ENCODE measurements at regions not wholly inside any gene's neighbourhood (a gene's known extent, or its start where the extent isn't known, plus 50 kb on each side); places are given as distances from the start of the nearest gene placed in this dataset.

DNA sequence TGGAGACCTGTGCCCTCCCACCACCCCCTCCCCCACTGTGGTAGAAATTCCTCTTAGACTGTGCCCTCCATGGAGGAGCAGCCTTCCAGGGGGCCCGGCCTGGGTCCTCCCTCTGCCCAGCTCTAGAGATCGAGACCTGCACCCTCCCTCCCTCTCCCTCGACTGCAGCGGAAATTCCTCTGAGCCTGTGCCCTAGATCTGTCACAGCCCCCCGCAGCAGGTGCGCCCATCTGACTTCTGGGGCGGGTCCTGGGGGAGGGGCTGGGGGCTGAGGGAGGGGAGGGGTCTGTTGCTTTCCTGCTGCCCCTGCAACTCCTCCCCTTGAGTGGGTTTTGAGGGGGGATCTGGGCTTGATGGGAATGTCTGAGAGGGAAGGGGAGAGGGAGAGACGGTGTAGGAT lies 177.8 kb upstream of the GSE1 start:
- H3K4me3 ChIP-seq (ENCODE audit: low read length) = no peak overlapping the region
- no peaks in the 10 kb centered on the region for H3K79me2 ChIP-seq (replicated peaks; ENCODE audit: insufficient read depth, low read length)
- H3K36me3 ChIP-seq (ENCODE audit: insufficient read depth, low read length) = no peaks in the 10 kb centered on the region
- no peaks in the 10 kb centered on the region for H3K9me3 ChIP-seq (ENCODE audit: low read length)
- no peak overlapping the region for H3K4me2 ChIP-seq (ENCODE audit: low read length)
- no peaks in the 10 kb centered on the region for H3K9me2 ChIP-seq (ENCODE audit: insufficient read depth, low read length)
- TF ChIP-seq MXI1 (conservative IDR thresholded peaks at IDR 0.05; ENCODE audit: poor library complexity, severe bottlenecking) (no peak), RAD21 (conservative IDR thresholded peaks at IDR 0.05) (no peak), TAF1 (IDR thresholded peaks at IDR 0.05; ENCODE audit: low read depth) (no peak), POLR2AphosphoS5 (IDR thresholded peaks at IDR 0.05) (no peak), EP300 (conservative IDR thresholded peaks at IDR 0.05; ENCODE audit: poor library complexity, severe bottlenecking) (no peak), SMC3 (conservative IDR thresholded peaks at IDR 0.05; ENCODE audit: poor library complexity) (no peak), EZH2 (IDR thresholded peaks at IDR 0.05; ENCODE audit: borderline replicate concordance, insufficient read depth, low read length, poor library complexity, severe bottlenecking) (no peak)
- TF ChIP-seq, protein P1, sequence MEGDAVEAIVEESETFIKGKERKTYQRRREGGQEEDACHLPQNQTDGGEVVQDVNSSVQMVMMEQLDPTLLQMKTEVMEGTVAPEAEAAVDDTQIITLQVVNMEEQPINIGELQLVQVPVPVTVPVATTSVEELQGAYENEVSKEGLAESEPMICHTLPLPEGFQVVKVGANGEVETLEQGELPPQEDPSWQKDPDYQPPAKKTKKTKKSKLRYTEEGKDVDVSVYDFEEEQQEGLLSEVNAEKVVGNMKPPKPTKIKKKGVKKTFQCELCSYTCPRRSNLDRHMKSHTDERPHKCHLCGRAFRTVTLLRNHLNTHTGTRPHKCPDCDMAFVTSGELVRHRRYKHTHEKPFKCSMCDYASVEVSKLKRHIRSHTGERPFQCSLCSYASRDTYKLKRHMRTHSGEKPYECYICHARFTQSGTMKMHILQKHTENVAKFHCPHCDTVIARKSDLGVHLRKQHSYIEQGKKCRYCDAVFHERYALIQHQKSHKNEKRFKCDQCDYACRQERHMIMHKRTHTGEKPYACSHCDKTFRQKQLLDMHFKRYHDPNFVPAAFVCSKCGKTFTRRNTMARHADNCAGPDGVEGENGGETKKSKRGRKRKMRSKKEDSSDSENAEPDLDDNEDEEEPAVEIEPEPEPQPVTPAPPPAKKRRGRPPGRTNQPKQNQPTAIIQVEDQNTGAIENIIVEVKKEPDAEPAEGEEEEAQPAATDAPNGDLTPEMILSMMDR (IDR thresholded peaks at IDR 0.05; ENCODE audit: poor library complexity, severe bottlenecking) = no peak
- TF ChIP-seq, protein P2, sequence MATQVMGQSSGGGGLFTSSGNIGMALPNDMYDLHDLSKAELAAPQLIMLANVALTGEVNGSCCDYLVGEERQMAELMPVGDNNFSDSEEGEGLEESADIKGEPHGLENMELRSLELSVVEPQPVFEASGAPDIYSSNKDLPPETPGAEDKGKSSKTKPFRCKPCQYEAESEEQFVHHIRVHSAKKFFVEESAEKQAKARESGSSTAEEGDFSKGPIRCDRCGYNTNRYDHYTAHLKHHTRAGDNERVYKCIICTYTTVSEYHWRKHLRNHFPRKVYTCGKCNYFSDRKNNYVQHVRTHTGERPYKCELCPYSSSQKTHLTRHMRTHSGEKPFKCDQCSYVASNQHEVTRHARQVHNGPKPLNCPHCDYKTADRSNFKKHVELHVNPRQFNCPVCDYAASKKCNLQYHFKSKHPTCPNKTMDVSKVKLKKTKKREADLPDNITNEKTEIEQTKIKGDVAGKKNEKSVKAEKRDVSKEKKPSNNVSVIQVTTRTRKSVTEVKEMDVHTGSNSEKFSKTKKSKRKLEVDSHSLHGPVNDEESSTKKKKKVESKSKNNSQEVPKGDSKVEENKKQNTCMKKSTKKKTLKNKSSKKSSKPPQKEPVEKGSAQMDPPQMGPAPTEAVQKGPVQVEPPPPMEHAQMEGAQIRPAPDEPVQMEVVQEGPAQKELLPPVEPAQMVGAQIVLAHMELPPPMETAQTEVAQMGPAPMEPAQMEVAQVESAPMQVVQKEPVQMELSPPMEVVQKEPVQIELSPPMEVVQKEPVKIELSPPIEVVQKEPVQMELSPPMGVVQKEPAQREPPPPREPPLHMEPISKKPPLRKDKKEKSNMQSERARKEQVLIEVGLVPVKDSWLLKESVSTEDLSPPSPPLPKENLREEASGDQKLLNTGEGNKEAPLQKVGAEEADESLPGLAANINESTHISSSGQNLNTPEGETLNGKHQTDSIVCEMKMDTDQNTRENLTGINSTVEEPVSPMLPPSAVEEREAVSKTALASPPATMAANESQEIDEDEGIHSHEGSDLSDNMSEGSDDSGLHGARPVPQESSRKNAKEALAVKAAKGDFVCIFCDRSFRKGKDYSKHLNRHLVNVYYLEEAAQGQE (IDR thresholded peaks at IDR 0.05; ENCODE audit: borderline replicate concordance) = no peak
- no peaks in the 10 kb centered on the region for H3F3A ChIP-seq (ENCODE audit: insufficient read depth, low read length, poor library complexity, severe bottlenecking)
- H4K20me1 ChIP-seq (ENCODE audit: insufficient read depth) = no peaks in the 10 kb centered on the region
- no peak overlapping the region for H2AFZ ChIP-seq (ENCODE audit: low read depth, low read length)
- H3K27me3 ChIP-seq (ENCODE audit: insufficient read depth, low read depth, low read length) = no peaks in the 10 kb centered on the region
- H3K27ac ChIP-seq (ENCODE audit: low read length) = no peak overlapping the region
- no peak overlapping the region for H3K9ac ChIP-seq (ENCODE audit: low read length)

DNA sequence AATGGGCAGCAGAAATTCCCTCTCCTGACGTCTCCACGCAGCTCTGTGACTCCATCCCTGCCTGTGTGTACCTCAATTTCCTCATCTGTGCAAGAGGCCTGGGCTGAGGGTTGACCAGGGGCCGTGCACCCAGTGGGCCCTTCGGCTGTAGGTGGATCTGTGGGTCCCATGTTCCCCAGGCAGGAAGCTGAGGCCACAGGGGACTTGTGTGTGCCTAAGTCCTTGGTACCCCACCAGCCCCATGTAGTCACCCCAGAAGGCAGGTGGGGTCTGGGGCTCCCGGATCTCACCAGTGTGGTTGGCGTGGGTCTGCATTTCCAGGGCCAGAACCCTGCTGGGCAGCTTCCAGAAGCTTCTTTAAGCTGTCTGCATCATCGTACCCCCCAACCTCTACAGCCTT lies 177.4 kb upstream of the GSE1 start:
- no peaks in the 10 kb centered on the region for H3K79me2 ChIP-seq (replicated peaks; ENCODE audit: insufficient read depth, low read length)
- no peak overlapping the region for H3K4me3 ChIP-seq (ENCODE audit: low read length)
- H3K4me2 ChIP-seq (ENCODE audit: low read length) = no peak overlapping the region
- H3F3A ChIP-seq (ENCODE audit: insufficient read depth, low read length, poor library complexity, severe bottlenecking) = no peaks in the 10 kb centered on the region
- no peaks in the 10 kb centered on the region for H4K20me1 ChIP-seq (ENCODE audit: insufficient read depth)
- H3K27ac ChIP-seq (ENCODE audit: low read length) = no peak overlapping the region
- no peaks in the 10 kb centered on the region for H3K27me3 ChIP-seq (ENCODE audit: insufficient read depth, low read depth, low read length)
- H2AFZ ChIP-seq (ENCODE audit: low read depth, low read length) = no peak overlapping the region
- H3K36me3 ChIP-seq (ENCODE audit: insufficient read depth, low read length) = no peaks in the 10 kb centered on the region
- H3K9ac ChIP-seq (ENCODE audit: low read length) = no peak overlapping the region
- no peaks in the 10 kb centered on the region for H3K9me3 ChIP-seq (ENCODE audit: low read length)
- no peaks in the 10 kb centered on the region for H3K9me2 ChIP-seq (ENCODE audit: insufficient read depth, low read length)
- TF ChIP-seq, protein P2 (IDR thresholded peaks at IDR 0.05; ENCODE audit: borderline replicate concordance) = no peak
- TF ChIP-seq SMC3 (conservative IDR thresholded peaks at IDR 0.05; ENCODE audit: poor library complexity) = no peak
